Vagina (tissue), 2 donors: ENCODE measurements at regions not wholly inside any gene's neighbourhood (a gene's known extent, or its start where the extent isn't known, plus 50 kb on each side); places are given as distances from the start of the nearest gene placed in this dataset.

Experiments used
- DNase-seq, 2 donors: peaks; one replicate each; pipeline ENCODE4 v3.0.0-alpha.2; 2017; ENCODE audit errors: extremely low spot score in 2 of 2
- H3K27ac ChIP-seq: fragments of 200-600 bp; sonication (generic); one replicate; pipeline ENCODE4 v1.5.1; 2019
- H3K27me3 ChIP-seq: fragments of 200-600 bp; sonication (generic); one replicate; pipeline ENCODE4 v1.5.1; 2019
- H3K36me3 ChIP-seq, 2 donors: fragments of 200-600 bp; sonication (generic); one replicate each; pipeline ENCODE4 v1.5.1; 2017 to 2019
- H3K4me1 ChIP-seq: fragments of 200-600 bp; sonication (generic); one replicate; pipeline ENCODE4 v1.5.1; 2019
- H3K4me3 ChIP-seq, 2 donors: fragments of 200-600 bp; sonication (generic); 1 replicate in 1 of 2; 2 replicates in 1 of 2; pipeline ENCODE4 v1.5.1; 2016 to 2019
- H3K9me3 ChIP-seq: fragments of 200-600 bp; sonication (generic); one replicate; pipeline ENCODE4 v1.5.1; 2019
- CTCF ChIP-seq, 3 experiments: fragments of 450-650 bp in 2 of 3; fragments of 200-600 bp in 1 of 3; sonication (generic) in 1 of 3; IDR thresholded peaks; one replicate each; pipeline ENCODE4 v1.5.1; 2017 to 2019; ENCODE audit warnings: antibody characterized with exemption in 3 of 3, mild to moderate bottlenecking in 2 of 3, moderate library complexity in 2 of 3
- POLR2A ChIP-seq, 2 donors: fragments of 450-650 bp; IDR thresholded peaks; one replicate each; pipeline ENCODE4 v1.6.1; 2017; ENCODE audit warnings: antibody characterized with exemption in 2 of 2, mild to moderate bottlenecking in 2 of 2, moderate library complexity in 2 of 2
- POLR2AphosphoS5 ChIP-seq, 2 donors: sonication (generic); formaldehyde crosslinking; IDR thresholded peaks; one replicate each; pipeline ENCODE4 v1.9.0; 2017; ENCODE audit warnings: antibody characterized with exemption in 2 of 2, mild to moderate bottlenecking in 2 of 2, low read depth in 1 of 2; ENCODE audit not compliant: insufficient read depth in 1 of 2
- intact Hi-C: fragments of 100-400 bp; cut with DNase I; formaldehyde crosslinking; loops from one replicate; pipeline ENCODE4 v1.15.1; 2023

GRCh38 chr3:152915695-152916094, 80.8 kb downstream of the P2RY1 start:
- intact Hi-C loops = no loop called here
- Histone ChIP-seq H3K4me3 (no peak overlapping the region), H3K4me1 (peaks cover 2% of the 10 kb centered on the region), H3K27me3 (no peaks in the 10 kb centered on the region), H3K36me3 (no peaks in the 10 kb centered on the region), H3K27ac (no peak overlapping the region), H3K9me3 (no peaks in the 10 kb centered on the region)
- DNase-seq = no peak
- TF ChIP-seq POLR2A (IDR thresholded peaks at IDR 0.05) (no peak), POLR2AphosphoS5 (IDR thresholded peaks at IDR 0.05; ENCODE audit: insufficient read depth in 1 of 2, low read depth in 1 of 2) (no peak), CTCF (IDR thresholded peaks at IDR 0.05) (no peak)

DNA sequence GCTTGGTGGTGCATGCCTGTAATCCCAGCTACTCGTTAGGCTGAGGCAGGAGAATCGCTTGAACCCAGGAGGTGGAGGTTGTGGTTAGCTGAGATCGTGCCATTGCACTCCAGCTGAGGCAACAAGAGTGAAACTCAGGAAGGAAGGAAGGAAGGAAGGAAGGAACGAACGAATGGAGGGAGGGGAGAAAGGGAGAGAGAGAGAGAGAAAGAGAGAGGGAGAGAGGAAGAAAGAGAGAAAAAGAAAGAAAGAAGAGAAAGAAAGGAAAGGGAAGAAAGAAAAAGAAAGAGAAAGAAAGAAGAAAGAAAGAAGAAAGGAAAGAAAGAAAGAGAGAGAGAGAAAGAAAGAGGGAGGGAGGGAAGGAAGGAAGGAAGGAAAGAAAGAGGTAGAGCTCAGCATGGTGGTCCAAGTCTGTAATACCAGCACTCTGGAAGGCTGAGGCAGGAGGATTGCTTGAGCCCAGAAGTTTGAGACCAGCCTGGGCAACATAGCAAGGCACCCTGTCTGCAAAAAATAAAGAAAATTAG, 81.9 kb downstream of the P2RY1 start:
- H3K9me3 ChIP-seq = no peaks in the 10 kb centered on the region
- H3K4me3 ChIP-seq = no peak overlapping the region
- intact Hi-C loops = no loop called here
- TF ChIP-seq POLR2AphosphoS5 (IDR thresholded peaks at IDR 0.05; ENCODE audit: insufficient read depth in 1 of 2, low read depth in 1 of 2) (no peak), CTCF (IDR thresholded peaks at IDR 0.05) (no peak), POLR2A (IDR thresholded peaks at IDR 0.05) (no peak)
- no peak overlapping the region for H3K27ac ChIP-seq
- no peaks in the 10 kb centered on the region for H3K36me3 ChIP-seq
- no peaks in the 10 kb centered on the region for H3K4me1 ChIP-seq
- DNase-seq = no peak
- no peaks in the 10 kb centered on the region for H3K27me3 ChIP-seq

DNA sequence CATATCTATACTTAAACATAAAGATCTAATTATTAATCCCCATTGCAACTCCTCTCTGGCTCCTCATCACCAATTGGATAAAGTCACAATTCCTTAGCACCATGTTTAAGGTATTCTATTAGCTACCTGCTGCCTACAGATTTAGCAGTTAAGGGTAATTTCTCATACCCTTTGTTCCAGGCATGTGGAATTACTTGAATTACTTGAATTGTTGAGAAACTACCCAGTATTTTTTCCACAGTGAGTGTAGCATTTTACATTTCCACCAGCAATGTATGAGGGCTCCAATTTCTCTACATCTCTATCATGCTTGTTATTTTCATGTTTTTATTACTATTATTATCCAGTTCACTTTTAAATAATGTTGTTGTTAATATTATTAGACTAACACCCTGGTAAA, 86.4 kb downstream of the P2RY1 start:
- H3K9me3 ChIP-seq = no peaks in the 10 kb centered on the region

DNA sequence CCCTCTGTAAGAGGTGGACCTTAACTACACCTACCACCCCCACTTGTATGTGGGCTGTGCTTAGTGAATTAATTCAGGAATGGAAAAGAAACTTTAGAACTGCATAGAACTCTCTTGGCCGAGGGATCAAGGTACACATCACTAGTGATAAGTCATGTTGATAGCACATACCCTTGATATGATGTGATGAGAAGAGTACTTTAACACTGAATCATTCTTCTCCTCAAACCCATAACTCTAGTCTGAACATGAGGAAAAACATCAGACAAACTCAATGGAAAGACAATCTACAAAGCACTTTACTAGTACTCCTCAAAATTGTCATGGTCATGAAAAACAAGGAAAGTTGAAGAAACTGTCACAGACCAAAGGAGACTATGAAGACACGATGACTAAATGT, 87.6 kb downstream of the P2RY1 start:
- H3K27me3 ChIP-seq = no peaks in the 10 kb centered on the region
- no peak for DNase-seq
- H3K27ac ChIP-seq = no peak overlapping the region
- no peaks in the 10 kb centered on the region for H3K4me1 ChIP-seq
- intact Hi-C loops = no loop called here
- no peaks in the 10 kb centered on the region for H3K9me3 ChIP-seq
- no peaks in the 10 kb centered on the region for H3K36me3 ChIP-seq
- TF ChIP-seq POLR2AphosphoS5 (IDR thresholded peaks at IDR 0.05; ENCODE audit: insufficient read depth in 1 of 2, low read depth in 1 of 2) (no peak), POLR2A (IDR thresholded peaks at IDR 0.05) (no peak), CTCF (IDR thresholded peaks at IDR 0.05) (no peak)
- no peak overlapping the region for H3K4me3 ChIP-seq

More for the DNA sequence above, 86.4 kb downstream of the P2RY1 start:
- H3K4me1 ChIP-seq = no peaks in the 10 kb centered on the region
- H3K36me3 ChIP-seq = no peaks in the 10 kb centered on the region
- TF ChIP-seq CTCF (IDR thresholded peaks at IDR 0.05) = no peak
- no peak for TF ChIP-seq POLR2AphosphoS5 (IDR thresholded peaks at IDR 0.05; ENCODE audit: insufficient read depth in 1 of 2, low read depth in 1 of 2)
- no peak for TF ChIP-seq POLR2A (IDR thresholded peaks at IDR 0.05)
- no peak overlapping the region for H3K4me3 ChIP-seq
- intact Hi-C loops = no loop called here
- no peak overlapping the region for H3K27ac ChIP-seq
- no peak for DNase-seq
- H3K27me3 ChIP-seq = no peaks in the 10 kb centered on the region

DNA sequence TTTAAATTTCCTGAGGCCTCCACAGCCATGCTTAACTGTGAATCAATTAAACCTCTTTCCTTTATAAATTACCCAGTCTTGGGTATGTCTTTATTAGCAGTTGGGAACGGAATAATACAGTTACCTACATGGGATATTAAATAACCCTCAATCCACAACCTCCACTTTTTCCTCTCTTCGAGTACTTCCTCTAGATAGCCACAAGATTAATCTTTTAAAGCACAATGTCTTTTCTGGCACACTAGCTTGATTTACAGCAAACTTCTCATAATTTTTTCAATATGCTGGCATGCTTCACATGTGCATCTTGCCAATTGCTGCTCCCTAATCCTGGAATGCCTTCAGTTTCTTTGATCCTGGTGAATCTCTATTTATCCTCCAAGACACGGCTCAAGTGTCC, 92.2 kb downstream of the P2RY1 start:
- H3K4me3 ChIP-seq = no peak overlapping the region
- H3K27me3 ChIP-seq = no peaks in the 10 kb centered on the region
- no peaks in the 10 kb centered on the region for H3K9me3 ChIP-seq
- H3K4me1 ChIP-seq = no peaks in the 10 kb centered on the region
- TF ChIP-seq CTCF (IDR thresholded peaks at IDR 0.05) (no peak), POLR2A (IDR thresholded peaks at IDR 0.05) (no peak), POLR2AphosphoS5 (IDR thresholded peaks at IDR 0.05; ENCODE audit: insufficient read depth in 1 of 2, low read depth in 1 of 2) (no peak)
- H3K27ac ChIP-seq = no peak overlapping the region
- DNase-seq = no peak
- intact Hi-C loops = no loop called here
- no peaks in the 10 kb centered on the region for H3K36me3 ChIP-seq
